Mucosa of descending colon (tissue), 3 donors: ENCODE measurements at regions not wholly inside any gene's neighbourhood (a gene's known extent, or its start where the extent isn't known, plus 50 kb on each side); places are given as distances from the start of the nearest gene placed in this dataset.

Experiments used
- ATAC-seq: fragments of 200-7000 bp; cut with Tn5 transposase; one replicate; pipeline ENCODE4 v1.9.1; 2020; ENCODE audit warnings: mild to moderate bottlenecking, moderate library complexity
- DNase-seq, 3 donors: peaks; one replicate each; pipeline ENCODE4 v3.0.0-alpha.2; 2020
- H3K36me3 ChIP-seq: fragments of 200-600 bp; one replicate; pipeline ENCODE4 v1.8.0; 2021; ENCODE audit warnings: low read depth, mild to moderate bottlenecking
- H3K4me1 ChIP-seq: fragments of 200-600 bp; one replicate; pipeline ENCODE4 v1.8.0; 2021; ENCODE audit warnings: low read depth, mild to moderate bottlenecking
- H3K4me3 ChIP-seq: fragments of 200-600 bp; one replicate; pipeline ENCODE4 v1.8.0; 2021; ENCODE audit warnings: mild to moderate bottlenecking
- H3K9me3 ChIP-seq: fragments of 200-600 bp; one replicate; pipeline ENCODE4 v1.8.0; 2021; ENCODE audit warnings: mild to moderate bottlenecking
- CTCF ChIP-seq: fragments of 200-600 bp; IDR thresholded peaks from one replicate; pipeline ENCODE4 v1.8.0; 2022; ENCODE audit warnings: antibody characterized with exemption, mild to moderate bottlenecking
- intact Hi-C, 2 donors: fragments of 100-400 bp; cut with DNase I in 1 of 2; cut with micrococcal nuclease in 1 of 2; formaldehyde crosslinking; loops; one replicate each; pipeline versions ENCODE4 v1.11.0 to v1.11.1; 2022; cut with DNase I, micrococcal nuclease
- donor health status: DM: no; HTN: no; CAD: no; lungs with moderate emphysema.
- donor health status: DM: no; HTN: no; CAD: no.
- donor health status: DM: no; HTN: yes; CAD: no.

GRCh38 chr15:52856286-52856685 lies 66.2 kb upstream of the ONECUT1 start:
- no peak for TF ChIP-seq CTCF
- H3K4me3 ChIP-seq: no peak overlapping the region
- ATAC-seq (no peak), DNase-seq (no peak)
- H3K4me1 ChIP-seq: no peaks in the 10 kb centered on the region
- no peaks in the 10 kb centered on the region for H3K36me3 ChIP-seq
- H3K9me3 ChIP-seq: no peaks in the 10 kb centered on the region
- intact Hi-C loops: no loop called here

DNA sequence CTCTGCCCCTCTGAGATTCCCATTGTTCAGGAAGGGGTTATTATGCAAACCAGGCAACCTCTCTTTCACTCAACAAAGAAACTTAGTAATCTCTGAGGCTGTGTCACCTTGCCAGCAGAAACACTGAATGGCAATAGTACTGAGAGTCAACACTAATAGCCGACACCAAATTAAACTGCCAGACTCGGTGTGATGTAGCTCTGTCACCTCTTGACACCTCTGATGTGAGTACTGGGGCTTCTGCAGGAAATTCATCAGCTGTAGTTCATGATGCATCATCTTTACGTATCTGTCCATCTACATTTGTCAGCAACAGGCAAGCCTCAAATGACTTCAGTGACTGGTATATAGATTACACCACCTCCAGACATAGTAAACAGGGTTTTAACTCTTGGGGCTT lies 65.0 kb upstream of the ONECUT1 start:
- no peak for ATAC-seq
- H3K36me3 ChIP-seq: no peaks in the 10 kb centered on the region
- TF ChIP-seq CTCF: no peak
- no peak overlapping the region for H3K4me3 ChIP-seq
- no peaks in the 10 kb centered on the region for H3K9me3 ChIP-seq
- intact Hi-C loops: no loop called here
- DNase-seq: no peak
- H3K4me1 ChIP-seq: no peaks in the 10 kb centered on the region

DNA sequence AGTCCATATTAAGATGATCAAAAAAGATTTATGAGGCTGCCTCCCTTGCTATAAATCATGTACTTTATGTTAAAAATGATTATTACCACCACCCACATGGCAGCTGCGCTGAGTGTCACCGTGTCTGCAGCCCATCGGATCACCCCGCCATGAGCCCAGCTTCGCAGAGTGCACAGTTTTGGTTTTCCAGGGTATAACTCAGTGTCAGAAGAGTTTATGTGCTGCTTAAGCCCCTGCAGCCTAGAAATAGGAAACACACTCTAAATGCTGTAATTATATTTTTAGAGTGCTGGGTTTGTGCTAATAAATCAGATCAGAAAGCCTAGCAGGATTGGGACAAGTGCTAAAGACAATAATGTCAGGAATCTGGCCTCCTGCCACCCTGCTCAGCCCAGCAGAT lies 54.7 kb upstream of the ONECUT1 start:
- H3K4me1 ChIP-seq: no peaks in the 10 kb centered on the region
- H3K9me3 ChIP-seq: peaks cover 2% of the 10 kb centered on the region
- ATAC-seq (no peak), DNase-seq (peak in 1 of 3 donors; percentile 2)
- intact Hi-C loops: no loop called here
- no peak overlapping the region for H3K4me3 ChIP-seq
- TF ChIP-seq CTCF: no peak
- H3K36me3 ChIP-seq: no peaks in the 10 kb centered on the region
